IMR-90 (cell line): ENCODE measurements at regions not wholly inside any gene's neighbourhood (a gene's known extent, or its start where the extent isn't known, plus 50 kb on each side); places are given as distances from the start of the nearest gene placed in this dataset.

Experiments
- CHD1 ChIP-seq: IDR thresholded peaks from 2 replicates; pipeline ENCODE4 v1.6.1; 2012; ENCODE audit warnings: low read depth, low read length, improper control_type of control experiment
- POLR2A ChIP-seq: IDR thresholded peaks from 2 replicates; pipeline ENCODE4 v1.6.1; 2012; ENCODE audit warnings: mild to moderate bottlenecking, low read depth, low read length
- RAD21 ChIP-seq: IDR thresholded peaks from 2 replicates; pipeline ENCODE4 v1.6.1; 2012; ENCODE audit warnings: low read length, improper control_type of control experiment
- TF ChIP-seq, protein P1 (sequence below): conservative IDR thresholded peaks from 2 replicates; pipeline ENCODE4 v1.5.1; 2012; ENCODE audit warnings: mild to moderate bottlenecking, low read depth, low read length, improper control_type of control experiment
- TF ChIP-seq, protein P2 (sequence below): fragments of 150-350 bp; IDR thresholded peaks from 2 replicates; pipeline ENCODE4 v1.6.1; 2017; ENCODE audit warnings: mild to moderate bottlenecking, antibody characterized with exemption, low read length, low read depth

DNA sequence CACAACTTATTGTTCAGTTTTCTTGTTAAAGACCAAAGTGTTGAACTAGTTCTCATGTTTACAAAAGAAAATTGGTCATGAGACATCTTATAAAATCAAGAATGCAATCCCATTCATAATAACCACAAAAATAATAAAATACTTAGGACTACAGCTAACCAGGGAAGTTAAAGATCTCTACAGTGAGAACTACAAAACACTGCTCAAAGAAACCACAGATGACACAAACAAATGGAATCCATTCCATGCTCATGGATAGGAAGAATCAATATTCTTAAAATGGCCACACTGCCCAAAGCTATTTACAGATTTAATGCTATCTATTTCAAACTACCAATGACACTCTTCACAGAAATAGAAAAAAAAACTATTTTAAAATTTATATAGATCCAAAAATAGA lies 1354.8 kb upstream of the CDH2 start:
- TF ChIP-seq CHD1 (no peak), POLR2A (no peak), RAD21 (no peak)
- TF ChIP-seq, protein P1, sequence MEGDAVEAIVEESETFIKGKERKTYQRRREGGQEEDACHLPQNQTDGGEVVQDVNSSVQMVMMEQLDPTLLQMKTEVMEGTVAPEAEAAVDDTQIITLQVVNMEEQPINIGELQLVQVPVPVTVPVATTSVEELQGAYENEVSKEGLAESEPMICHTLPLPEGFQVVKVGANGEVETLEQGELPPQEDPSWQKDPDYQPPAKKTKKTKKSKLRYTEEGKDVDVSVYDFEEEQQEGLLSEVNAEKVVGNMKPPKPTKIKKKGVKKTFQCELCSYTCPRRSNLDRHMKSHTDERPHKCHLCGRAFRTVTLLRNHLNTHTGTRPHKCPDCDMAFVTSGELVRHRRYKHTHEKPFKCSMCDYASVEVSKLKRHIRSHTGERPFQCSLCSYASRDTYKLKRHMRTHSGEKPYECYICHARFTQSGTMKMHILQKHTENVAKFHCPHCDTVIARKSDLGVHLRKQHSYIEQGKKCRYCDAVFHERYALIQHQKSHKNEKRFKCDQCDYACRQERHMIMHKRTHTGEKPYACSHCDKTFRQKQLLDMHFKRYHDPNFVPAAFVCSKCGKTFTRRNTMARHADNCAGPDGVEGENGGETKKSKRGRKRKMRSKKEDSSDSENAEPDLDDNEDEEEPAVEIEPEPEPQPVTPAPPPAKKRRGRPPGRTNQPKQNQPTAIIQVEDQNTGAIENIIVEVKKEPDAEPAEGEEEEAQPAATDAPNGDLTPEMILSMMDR, result no peak
- TF ChIP-seq, protein P2, sequence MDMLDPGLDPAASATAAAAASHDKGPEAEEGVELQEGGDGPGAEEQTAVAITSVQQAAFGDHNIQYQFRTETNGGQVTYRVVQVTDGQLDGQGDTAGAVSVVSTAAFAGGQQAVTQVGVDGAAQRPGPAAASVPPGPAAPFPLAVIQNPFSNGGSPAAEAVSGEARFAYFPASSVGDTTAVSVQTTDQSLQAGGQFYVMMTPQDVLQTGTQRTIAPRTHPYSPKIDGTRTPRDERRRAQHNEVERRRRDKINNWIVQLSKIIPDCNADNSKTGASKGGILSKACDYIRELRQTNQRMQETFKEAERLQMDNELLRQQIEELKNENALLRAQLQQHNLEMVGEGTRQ, result no peak
